Peyer's patch (tissue), 4 donors: ENCODE measurements at regions not wholly inside any gene's neighbourhood (a gene's known extent, or its start where the extent isn't known, plus 50 kb on each side); places are given as distances from the start of the nearest gene placed in this dataset.

Experiments used
- CTCF ChIP-seq, 6 experiments: fragments of 450-650 bp in 4 of 6; fragments of 200-600 bp in 2 of 6; sonication (generic) in 1 of 6; IDR thresholded peaks; one replicate each; pipeline ENCODE4 v1.5.1; 2017 to 2019; ENCODE audit warnings: antibody characterized with exemption in 6 of 6, mild to moderate bottlenecking in 3 of 6, moderate library complexity in 1 of 6
- POLR2A ChIP-seq, 2 donors: fragments of 450-650 bp; IDR thresholded peaks; one replicate each; pipeline ENCODE4 v1.5.1; 2017; ENCODE audit warnings: antibody characterized with exemption in 2 of 2, mild to moderate bottlenecking in 2 of 2, moderate library complexity in 2 of 2

- TF ChIP-seq CTCF (IDR thresholded peaks at IDR 0.05) = no peak
- no peak for TF ChIP-seq POLR2A (IDR thresholded peaks at IDR 0.05)
These were observed 852.7 kb downstream of the LUZP2 start for GRCh38 chr11:25349537-25349936.
